ENCODE measurements at regions not wholly inside any gene's neighbourhood (a gene's known extent, or its start where the extent isn't known, plus 50 kb on each side); places are given as distances from the start of the nearest gene placed in this dataset.
"Not testable (repeated sequence)": the region's sequence is repeated elsewhere in the genome, so short reads cannot be mapped to it uniquely, and the experiment has no call there.

DNA sequence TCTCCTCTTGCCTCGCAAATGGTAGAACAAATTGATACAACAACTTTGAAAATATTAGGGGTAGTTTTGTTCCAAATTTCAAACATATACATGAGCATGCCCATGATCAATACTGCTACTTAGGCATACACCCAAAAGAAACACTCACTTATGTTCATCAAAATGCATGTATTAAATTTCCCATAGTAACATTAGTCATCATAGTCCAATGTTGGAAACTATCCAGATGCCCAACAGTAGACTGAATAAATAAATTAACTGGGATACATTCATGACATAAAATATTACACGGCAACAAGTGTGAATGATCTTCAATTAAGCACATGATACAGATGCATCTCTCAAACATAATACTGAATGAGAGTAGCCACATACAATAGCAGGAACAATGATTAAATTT lies 391.6 kb downstream of the CDH11 start:
- DNase-seq (ENCODE audit: low spot score), result no peak

DNA sequence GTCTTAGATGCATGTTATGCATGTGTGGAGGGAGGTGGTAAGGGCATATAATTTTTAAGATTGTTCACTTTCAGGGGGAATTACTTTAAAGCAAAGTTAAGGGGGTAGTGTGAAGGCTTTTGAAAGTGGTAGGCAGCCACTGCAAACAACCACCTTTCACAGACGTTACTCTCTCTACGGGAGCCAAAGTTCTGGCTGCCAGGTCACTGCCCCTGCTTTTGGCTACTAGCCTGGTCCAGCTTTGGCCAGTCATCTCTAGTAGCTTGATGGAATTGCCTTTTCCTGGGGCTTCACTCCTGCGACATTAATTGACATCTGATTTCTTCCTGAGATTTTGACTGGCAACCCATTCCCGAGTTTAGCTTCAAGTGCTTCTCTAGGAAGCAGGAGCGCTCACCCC lies 397.5 kb downstream of the CDH11 start:
- DNase-seq (ENCODE audit: low spot score), result no peak

DNA sequence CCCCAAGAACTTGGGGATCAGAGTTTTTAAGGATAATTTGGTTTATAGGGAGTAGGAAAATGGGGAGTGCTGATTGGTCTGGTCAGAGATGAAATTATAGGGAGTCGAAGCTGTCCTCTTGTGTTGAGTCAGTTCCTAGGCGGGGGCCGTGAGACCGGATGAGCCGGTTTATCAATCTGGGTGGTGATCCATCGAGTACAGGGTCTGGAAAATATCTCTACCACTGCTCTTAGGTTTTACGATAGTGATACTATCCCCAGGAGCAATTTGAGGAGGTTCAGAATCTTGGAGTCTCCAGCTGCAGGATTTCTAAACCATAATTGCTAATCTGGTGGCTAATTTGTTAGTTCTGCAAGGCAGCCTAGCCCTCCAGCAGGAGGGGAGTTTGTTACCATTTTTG lies 403.4 kb downstream of the CDH11 start:
- DNase-seq (ENCODE audit: low spot score), result no peak

- no peak for DNase-seq (ENCODE audit: low spot score)
Measured at GRCh38 chr16:64717871-64718270, 404.0 kb downstream of the CDH11 start.

DNA sequence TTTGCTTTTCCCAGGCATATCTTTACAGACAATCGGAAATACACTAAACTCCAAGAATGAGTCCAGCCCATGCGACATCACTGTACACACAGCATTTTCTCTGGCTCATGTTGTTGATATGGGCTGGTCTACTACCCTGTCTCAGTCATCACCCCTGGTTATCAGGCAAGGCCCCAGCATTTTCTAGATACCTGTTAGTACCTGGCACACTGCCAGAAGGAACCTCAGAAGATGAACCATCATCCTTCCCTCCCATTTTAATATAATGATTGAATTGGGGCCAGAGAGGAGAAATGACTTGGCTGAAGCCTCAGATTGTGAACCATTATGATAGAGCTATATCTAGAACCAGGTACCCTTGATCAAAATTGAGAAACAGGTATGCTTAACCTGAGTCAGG lies 406.2 kb downstream of the CDH11 start:
- no peak for DNase-seq (ENCODE audit: low spot score)

DNA sequence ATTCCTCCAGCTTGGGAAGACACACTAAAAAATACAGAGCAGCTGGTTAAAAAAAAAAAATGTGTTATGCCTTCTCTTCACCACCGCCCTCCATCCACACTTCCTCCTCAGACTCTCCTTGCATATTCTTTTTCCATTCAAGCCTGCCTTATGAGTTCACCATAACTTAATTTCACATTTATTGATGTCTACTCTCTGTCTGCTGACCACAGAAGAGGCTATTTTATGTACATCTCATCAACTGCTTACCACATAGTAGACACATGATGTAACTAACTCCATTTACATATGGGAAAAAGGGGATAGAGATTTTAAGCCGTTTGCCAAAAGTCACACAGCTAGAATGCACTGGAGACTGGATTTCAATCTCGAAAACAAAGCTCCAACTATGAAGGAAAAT lies 409.8 kb downstream of the CDH11 start:
- DNase-seq (ENCODE audit: low spot score), result no peak

DNA sequence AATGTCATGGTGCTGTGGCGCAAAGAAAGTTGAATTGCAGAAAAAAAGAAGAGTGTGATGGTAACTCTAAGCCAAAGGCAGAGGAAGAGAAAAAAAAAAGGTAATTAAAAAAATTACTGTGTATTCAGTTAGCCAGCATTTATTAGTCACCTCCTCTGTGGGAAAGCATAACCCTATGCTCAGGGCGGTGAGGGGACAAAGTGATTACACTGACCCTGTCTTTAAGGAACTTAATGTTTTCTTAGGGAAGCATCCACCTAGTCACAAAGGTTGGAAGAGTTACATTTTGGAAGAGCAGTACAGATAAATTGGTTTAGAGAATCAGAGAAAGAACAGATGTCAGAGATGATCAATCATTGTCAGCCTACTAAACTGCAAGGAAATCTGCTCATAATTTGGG lies 410.3 kb downstream of the CDH11 start:
- DNase-seq (ENCODE audit: low spot score), result no peak

DNA sequence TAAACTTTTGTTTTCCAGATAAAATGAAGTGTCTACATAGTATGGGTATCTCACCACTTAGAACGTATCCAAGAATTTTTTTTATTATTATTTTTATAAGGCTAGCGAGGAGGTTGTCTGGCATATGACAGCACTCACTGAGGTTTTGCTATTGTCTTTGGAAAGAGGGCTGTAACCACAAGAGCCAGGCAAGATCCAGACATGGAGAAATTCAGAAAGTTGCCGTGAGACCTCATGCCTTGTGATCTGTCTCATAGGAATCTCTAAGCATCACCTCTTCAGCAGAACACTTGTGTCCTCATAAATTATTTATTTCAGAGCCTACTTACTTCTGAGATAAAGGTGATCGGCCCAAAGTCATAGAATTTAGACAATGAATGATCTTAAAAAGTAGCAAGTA lies 410.8 kb downstream of the CDH11 start:
- DNase-seq (ENCODE audit: low spot score), result no peak

DNA sequence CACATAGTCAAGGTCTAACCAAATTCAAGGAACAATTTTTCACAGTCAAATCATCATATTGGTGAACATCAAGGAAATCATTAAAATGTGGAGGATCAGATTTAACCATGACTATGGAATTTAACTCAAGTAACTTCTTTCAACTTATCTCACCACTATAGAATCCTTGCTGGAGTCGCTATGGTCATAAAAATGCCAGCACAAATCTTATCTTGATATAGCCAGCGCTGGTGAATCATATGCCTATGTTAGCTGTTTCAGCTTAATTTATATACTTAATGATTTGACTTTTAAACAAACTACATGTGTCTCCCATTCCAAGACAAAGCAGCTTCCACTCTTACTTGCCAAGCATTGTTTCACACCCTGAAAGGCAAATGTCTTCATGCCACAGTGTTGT lies 416.4 kb downstream of the CDH11 start:
- DNase-seq (ENCODE audit: low spot score), result no peak

GRCh38 chr16:64704386-64704785 lies 417.5 kb downstream of the CDH11 start:
- DNase-seq (ENCODE audit: low spot score), result no peak

DNA sequence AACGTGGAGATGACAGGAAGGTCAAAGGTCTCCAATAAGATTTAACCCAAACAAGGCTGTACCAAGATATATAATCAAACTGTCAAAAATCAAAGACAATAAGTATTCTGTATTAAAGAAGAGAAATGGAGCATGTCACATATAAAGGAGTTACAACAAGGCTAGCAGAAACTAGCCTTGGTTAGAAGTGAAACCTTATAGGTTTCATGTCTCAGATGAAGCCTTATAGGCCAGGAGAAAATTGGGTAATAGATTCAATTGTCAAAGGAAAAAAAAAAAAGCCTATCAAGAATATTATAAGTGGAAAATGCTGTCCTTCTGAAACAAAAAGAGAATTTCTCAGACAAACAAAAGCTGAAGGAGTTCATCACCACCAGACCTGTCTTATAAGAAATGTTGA lies 419.4 kb downstream of the CDH11 start:
- DNase-seq (ENCODE audit: low spot score), result no peak

DNA sequence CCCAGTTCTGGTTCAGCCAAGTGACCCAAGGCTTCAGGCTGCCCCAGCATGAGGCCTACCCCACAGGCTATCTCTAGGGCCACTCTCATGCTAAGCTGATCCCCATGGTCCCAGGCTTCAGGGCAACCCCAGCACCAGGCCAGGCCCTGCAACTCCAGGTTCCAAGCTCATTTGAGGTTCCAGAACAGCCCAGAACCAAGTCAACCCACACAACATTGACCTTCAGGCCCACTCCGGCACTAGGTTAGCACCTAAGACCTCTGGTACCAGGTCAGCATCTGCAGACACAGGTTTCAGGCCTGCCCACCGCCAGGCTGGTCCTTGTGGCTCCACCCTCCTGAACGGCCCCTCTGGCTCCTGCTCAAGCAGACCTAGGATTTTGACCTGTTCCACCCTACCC lies 421.2 kb downstream of the CDH11 start:
- no peak for DNase-seq (ENCODE audit: low spot score)

- DNase-seq (ENCODE audit: low spot score), result no peak
Measured at GRCh38 chr16:64696866-64697265, 425.0 kb downstream of the CDH11 start.

GRCh38 chr16:64695684-64696083 lies 426.2 kb downstream of the CDH11 start:
- no peak for DNase-seq (ENCODE audit: low spot score)

DNA sequence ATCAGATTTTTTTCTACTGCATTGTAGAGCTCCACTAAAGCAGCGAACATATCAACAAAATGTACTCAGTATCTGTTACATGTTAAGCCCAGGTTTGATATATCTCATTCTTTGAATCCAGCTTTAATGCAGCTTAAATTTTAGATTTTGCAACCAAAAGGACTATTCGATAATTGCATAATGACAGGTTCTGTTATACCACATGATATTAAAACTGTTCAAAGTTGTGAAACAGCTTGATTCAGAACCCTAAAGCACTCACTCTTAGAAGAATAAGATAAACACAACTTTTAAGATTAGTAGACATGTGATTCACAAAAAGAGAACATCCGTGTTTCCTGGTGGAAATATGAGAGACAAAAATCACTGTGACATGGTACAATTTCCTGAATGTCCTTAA lies 427.9 kb downstream of the CDH11 start:
- DNase-seq (ENCODE audit: low spot score), result no peak

GRCh38 chr16:64687786-64688185 lies 434.1 kb downstream of the CDH11 start:
- DNase-seq (ENCODE audit: low spot score), result no peak

DNA sequence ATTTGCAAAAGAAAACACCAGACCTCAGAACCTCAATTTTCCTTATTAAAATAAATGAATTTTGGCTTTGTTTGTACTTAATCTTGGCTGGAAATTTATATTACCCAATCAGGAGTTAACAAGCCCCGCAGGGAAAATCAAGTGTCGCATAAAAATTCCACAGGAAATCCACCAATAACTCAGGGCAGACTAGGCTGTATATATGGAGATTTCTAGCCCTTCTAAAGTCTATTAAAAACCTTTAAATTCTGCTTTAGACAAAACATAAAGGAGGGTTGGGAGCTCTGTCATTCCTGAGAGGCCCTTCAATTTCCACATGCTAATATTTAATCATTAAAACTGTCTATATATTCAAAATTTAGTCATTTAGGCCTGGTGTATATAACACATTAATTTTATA lies 434.7 kb downstream of the CDH11 start:
- DNase-seq (ENCODE audit: low spot score), result no peak

GRCh38 chr16:64679976-64680690 lies 441.7 kb downstream of the CDH11 start:
- DNase-seq (ENCODE audit: low spot score), result no peak

GRCh38 chr16:64669573-64669972 lies 452.3 kb downstream of the CDH11 start:
- DNase-seq (ENCODE audit: low spot score), result no peak

GRCh38 chr16:64667334-64667877 lies 454.5 kb downstream of the CDH11 start:
- DNase-seq (ENCODE audit: low spot score), result no peak

DNA sequence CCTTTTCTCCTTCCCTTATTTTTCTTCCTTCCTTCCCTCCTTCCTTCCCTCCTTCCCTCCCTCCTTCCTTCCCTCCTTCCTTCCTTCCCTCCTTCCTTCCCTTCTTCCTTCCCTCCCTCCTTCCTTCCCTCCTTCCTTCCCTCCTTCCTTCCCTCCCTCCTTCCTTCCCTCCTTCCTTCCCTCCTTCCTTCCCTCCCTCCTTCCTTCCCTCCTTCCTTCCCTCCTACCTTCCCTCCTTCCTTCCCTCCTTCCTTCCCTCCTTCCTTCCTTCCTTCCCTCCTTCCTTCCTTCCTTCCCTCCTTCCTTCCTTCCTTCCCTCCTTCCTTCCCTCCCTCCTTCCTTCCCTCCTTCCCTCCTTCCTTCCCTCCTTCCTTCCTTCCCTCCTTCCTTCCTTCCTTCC lies 459.6 kb downstream of the CDH11 start:
- not testable (repeated sequence) for DNase-seq (ENCODE audit: low spot score)

DNA sequence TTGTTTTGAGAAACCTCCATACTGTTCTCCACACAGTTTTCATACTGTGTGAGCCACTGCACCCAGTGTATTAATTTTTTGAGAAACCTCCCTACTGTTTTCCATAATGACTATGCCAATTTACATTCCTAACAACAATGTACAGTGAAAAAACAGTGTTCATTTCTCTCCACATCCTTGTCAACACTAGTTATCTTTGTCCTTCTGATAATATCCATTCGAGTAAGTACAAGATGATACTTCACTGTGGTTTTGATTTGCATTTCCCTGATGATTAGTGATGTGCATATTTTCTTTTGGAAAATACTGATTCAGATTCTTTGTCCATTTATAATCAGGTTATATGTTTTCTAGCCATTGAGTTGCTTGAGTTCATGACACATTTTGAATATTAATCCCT lies 462.0 kb downstream of the CDH11 start:
- no peak for DNase-seq (ENCODE audit: low spot score)

DNA sequence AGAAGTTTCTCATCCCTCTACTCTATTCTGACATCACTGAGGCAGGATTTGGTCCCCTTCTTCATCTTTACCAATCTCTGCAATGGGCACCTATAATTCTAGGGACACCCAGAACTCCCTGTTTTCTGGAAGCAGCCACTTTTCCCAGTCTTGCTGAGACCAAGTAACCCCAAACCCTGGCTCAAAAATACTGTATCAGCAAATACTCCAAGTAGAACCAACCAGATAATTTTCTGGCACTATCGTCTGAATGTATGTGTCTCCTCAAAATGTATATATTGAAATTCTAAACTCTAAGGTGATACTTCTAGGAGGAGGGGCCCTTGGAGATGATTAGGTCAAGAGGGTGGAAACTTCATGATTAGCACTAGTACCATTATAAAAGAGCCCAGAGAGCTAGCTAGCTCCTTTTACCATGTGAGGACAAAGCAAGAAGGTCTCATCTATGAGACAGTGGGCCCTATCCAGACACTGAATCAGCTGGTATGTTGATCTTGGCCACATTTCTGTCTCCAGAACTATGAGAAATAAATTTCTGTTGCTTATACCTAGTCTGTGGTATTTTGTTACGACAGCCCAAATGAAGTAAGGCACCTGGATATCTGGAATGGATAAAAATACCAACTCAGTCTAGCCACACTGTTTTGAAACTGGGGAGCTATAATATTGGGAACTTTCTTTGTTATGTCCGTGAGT lies 464.4 kb downstream of the CDH11 start:
- DNase-seq (ENCODE audit: low spot score), result no peak

DNA sequence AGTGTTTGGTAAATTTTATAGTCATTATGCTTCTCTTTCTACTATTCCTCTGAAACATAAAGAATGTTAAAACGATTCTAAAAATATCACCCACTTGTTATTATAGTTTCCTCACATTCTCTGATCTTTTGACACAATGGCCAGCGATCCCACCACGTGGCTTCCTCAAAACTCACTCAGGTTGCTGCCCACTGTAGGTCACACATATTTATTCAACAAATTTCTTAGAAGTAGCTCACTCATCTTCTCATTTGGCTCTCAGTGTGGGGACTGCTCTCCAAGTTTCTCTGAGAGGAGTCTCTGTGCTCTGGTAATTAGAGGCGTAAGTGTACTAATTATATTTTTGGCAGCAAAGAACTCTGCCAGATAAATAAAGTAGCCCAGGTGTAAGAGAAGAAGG lies 465.4 kb downstream of the CDH11 start:
- DNase-seq (ENCODE audit: low spot score), result no peak

Data from hematopoietic multipotent progenitor cell treated with erythropoietin and hydrocortisone succinate and interleukin-3 and kit ligand, for 17 days (in vitro differentiated cells).